GM18909 (cell line): ENCODE measurements at regions not wholly inside any gene's neighbourhood (a gene's known extent, or its start where the extent isn't known, plus 50 kb on each side); places are given as distances from the start of the nearest gene placed in this dataset.

Experiments used
- ATAC-seq: cut with Tn5 transposase; IDR thresholded peaks from one replicate; pipeline ENCODE4 v1.9.1; 2021; ENCODE audit warnings: mild to moderate bottlenecking; ENCODE audit not compliant: unreplicated experiment, poor library complexity

DNA sequence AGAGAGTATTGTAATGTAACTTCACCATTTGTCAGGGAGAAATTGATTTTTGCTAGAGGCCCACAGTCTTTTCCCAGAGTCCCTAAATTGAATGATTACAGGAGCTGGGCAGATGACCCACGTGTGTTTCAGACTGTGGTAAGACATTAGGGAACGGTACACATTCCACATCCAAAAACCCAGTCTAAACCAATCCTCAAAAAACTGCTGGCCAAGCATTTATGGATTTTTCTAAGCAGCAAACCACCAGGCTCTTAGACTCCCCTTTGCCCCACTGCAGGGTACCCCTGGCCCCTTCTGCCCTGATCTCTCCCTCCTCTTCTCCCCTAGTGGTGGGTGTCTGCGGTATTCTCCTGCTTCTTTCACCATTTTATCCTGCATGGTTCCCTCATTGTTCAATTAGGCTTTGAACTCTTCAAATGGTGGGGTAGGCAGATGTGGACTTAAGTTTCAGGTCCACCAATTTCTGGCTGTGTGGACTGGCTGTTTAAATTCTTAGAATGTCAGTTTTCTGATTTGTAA lies 135.5 kb upstream of the SORCS3 start:
- ATAC-seq, result no peak

- no peak for ATAC-seq
Measured at GRCh38 chr10:104509981-104510380, 131.1 kb upstream of the SORCS3 start.

DNA sequence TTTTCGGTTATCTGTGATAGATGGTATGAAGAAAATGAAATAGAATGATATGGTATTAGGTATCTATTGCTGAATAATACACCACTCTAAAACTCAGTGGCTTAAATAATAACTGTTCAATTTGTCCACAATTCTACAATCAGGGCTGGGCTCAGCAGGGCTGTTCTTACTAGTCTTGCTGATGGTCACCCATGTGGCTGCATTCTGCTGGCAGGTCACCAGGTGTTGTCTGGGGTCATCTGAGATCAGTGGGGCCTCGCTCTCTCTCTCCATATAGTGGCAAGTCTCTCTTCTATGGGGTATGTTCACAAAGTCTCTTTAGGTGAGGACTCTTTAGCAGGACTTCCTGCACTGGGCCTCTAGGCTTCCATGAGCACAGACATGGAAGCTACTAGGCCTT lies 130.4 kb upstream of the SORCS3 start:
- no peak for ATAC-seq

DNA sequence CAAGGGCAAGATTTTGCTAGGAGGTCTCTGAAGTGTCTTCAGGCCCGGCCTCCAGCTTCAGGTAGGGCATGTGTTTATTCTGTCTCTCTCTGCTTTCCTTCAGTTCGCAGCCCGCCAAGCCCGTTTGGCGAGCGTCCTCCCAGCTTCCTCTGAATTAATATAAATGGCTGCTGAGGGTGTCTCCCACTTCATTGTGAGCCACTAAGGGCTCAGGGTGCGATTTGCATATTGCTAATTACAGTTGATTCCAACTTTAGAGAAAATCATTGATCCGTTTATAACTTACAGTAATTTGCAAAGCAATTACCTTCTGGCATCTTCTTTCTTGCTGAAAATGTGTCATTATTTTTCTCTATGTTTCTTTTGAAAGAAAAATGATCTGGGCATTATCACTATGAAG lies 128.3 kb upstream of the SORCS3 start:
- ATAC-seq, result no peak

DNA sequence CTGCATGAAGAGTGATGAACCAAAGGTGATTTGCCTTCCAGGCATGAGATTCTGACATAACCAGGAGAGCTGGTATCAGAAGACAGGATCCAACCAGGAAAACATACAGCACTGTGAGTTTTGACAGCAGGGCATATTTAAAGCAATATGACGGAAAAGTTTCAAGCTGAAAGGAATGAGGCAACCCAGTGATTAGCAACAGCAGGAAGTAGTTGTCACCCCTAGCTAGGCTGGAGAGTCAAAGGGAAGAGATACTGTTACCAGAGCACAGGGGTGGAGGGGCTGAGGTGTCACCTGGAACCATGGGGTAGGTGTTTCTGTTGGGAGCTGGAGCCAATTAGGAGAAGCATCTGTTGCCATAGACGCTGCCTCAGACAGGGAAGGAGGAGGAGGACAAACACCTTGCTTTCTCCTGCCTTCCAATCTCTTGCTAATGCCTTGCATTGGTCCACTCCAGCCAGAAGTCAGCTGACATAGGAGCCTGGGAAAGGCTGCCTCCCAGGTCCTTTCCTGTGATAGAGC lies 125.4 kb upstream of the SORCS3 start:
- ATAC-seq, result no peak

DNA sequence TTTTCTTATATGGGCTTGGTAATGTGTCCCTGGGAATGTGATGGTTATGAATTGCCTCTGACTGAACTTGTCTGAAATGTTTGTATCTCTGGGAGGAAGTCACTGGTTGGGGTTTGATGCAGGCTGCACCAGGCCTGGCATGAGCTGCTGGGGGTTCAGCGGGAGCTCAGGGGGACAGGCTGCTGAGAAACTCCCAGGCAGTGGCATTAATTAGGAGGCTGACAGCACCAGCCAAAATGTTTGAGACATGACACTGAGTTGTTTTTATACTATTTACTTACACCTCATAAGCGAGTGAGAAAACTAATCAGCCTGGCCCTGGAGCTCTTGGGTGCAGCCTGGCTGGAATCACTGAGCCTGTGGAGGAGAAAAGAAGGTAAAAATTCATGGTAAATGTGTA lies 124.1 kb upstream of the SORCS3 start:
- ATAC-seq, result no peak

- no peak for ATAC-seq
Measured at GRCh38 chr10:104517946-104518345, 123.1 kb upstream of the SORCS3 start.

DNA sequence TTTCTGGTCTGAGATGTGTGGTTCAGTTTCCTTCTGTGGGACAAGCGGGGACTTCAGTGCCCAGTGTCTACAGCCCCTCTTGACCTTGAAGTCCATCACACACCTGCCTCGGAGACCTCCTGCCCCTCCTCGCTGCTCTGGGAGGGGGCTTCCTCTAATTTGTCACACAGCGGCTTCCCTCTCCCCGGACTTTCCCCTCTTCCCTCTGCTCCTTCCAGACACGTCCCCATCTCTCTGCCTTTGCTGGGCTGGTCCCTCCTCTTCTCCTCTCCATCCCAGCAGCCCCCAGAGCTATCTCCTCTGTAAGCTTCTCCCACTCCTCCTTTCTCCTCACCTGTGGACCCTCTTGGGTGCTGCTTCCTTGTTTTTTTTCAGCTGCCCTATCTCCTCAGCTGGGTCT lies 122.2 kb upstream of the SORCS3 start:
- no peak for ATAC-seq

GRCh38 chr10:104520653-104521052 lies 120.4 kb upstream of the SORCS3 start:
- no peak for ATAC-seq

DNA sequence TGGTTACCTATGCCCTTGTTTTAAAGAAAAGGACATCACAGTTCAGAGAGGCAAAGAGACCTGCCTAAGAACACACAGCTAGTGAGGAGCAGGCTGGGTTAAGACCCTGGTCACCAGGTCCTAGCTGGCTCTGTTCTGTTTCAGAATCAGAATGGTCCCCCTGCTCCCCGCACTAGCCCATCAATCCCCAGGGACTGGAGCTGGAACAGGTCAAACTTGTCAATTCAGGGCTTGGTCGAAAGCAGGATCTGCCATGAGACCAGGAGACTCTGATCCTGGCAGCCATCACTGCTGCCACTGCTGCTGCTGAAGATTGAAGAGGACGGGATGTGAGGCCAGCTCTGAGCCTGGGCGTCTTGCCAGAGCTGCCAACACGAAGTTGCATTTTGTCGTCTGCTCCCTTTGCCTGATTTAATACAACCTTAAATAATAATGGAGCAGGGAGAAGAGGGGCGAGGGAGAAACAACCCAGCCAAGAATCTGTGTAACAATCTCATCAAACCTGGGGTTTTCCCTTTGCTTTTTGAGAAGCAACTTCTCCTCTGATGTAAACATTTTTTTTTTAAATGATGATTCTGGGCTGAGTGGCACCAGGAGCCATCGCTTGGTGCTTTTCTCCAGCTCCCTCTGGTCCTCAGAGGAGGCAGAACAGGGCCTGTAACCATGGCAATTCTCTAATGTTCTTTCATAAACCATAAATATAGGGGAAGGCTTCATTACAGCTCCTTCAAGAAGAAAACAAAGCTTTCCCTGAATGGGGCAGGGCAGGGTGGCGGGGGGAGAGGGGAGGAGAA lies 119.0 kb upstream of the SORCS3 start:
- ATAC-seq, result no peak

GRCh38 chr10:104526188-104526587 lies 114.9 kb upstream of the SORCS3 start:
- ATAC-seq, result no peak

GRCh38 chr10:104527013-104527412 lies 114.1 kb upstream of the SORCS3 start:
- ATAC-seq, result no peak

GRCh38 chr10:104540181-104540580 lies 100.9 kb upstream of the SORCS3 start:
- ATAC-seq, result no peak

DNA sequence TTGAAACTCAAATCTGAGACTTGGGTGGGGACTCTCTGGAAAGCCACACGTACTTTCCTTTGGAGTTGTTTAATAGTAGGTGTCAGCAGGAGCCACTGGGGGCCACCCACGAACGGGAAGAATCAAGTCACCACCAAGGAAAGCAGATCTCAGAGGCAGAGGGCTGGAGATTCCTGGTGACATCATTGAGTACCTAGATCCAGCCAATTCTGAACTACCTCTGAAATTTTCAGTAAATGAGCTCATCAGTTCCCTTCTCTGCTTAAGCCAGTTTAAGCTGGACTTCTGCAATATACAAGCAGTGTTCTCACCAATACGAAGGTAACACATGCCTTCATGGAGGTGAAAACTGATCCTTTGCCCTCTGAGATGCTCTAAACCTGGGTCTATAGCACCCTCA lies 99.3 kb upstream of the SORCS3 start:
- no peak for ATAC-seq

DNA sequence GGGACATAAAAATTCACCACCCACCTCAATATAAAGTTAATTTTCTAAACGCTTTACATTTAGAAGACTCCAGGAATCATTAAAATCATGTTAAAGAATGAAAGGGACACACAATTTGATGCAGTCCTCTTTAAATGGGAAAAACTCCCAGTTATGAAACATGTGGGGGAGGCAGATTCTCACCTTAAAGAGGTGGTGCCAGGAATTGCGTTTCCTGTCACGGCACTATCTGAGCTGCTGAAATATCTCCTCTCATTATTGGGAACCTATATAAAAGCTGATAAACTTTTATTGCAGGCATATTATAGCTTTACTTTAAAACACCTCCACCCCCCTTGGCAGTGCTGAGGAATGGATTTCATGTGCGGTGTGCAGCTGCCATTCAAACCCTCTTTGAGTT lies 94.8 kb upstream of the SORCS3 start:
- ATAC-seq, result no peak

GRCh38 chr10:104546756-104547155 lies 94.3 kb upstream of the SORCS3 start:
- ATAC-seq, result no peak

DNA sequence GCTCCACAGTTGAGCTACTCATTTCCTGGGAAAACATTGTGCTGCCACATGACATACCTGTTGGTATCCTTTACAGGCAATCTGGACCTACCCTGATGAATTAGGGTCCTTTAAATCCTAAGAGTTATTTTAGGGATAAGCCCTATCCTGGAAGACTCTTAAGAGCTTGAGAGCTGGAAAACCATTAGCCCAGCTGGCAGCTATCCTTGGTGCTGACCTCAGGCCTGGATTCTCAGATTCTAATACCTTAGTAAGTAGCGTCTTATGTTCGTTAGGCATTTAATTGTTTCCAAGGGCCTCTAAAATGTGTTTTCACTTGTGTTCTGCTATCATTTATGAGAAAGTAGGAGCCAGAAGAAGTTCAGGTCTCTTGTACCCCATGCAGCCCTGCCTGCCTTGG lies 93.0 kb upstream of the SORCS3 start:
- no peak for ATAC-seq

DNA sequence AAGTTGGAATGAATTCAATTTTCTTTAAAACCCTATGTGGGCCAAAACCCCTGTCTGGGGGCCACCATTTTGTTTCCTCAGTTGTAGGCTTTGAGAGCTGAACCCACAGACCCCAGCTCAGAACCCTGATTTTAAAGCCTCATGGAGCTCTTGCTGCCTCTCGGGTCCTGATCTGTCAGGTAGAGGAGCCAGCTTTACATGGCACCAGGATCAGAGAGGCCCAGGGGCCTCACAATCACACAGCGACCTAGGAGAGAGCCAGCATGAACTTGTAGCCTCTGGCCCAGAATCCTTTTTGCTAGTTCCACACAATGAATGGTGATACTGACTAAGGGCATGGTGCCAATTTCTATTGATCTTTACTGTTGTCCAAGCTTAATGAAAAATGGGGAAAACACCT lies 84.3 kb upstream of the SORCS3 start:
- ATAC-seq, result no peak

DNA sequence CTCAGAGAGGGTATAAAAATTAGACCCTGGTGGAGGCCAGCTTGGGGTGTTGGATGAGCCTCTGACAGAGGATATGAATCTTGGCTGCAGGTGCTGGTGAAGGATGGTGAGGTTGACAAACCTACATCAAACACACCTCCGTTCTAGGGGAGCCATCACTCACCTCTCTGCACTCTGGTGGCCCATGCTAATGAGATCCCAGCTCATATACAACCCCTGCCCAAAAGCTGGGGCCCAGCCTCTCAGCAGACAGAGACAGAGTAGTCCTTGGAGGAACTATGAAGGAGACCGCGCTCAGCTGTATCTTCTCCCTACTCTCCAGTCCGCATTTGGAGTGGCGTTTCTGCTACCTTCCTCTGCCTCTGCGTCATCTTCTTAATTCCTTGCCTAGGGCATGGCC lies 83.1 kb upstream of the SORCS3 start:
- ATAC-seq, result no peak

GRCh38 chr10:104559935-104560334 lies 81.2 kb upstream of the SORCS3 start:
- no peak for ATAC-seq

GRCh38 chr10:104563051-104563450 lies 78.0 kb upstream of the SORCS3 start:
- ATAC-seq, result no peak

DNA sequence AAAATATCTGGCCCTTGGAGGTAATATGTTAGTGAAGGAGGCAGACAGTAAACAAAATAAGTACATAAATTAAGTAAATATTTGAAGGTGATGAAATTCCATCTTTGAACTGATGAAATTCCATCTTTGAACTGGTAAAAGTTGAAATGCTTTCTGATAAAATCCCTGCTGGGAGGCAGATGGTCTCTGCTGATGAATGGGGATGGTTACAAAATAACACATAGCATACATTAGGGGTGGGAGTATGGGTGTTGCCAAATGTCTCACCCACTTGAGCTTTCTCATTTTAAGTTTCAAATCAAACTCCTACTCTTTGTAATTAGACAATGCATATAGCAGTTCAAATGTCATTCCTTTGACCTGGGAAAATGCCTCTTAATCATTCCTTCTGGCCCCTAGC lies 77.5 kb upstream of the SORCS3 start:
- no peak for ATAC-seq
